GM21576 (cell line): ENCODE measurements at regions not wholly inside any gene's neighbourhood (a gene's known extent, or its start where the extent isn't known, plus 50 kb on each side); places are given as distances from the start of the nearest gene placed in this dataset.

Experiments used
- ATAC-seq: cut with Tn5 transposase; IDR thresholded peaks from one replicate; pipeline ENCODE4 v1.9.1; 2021; ENCODE audit warnings: mild to moderate bottlenecking, moderate library complexity; ENCODE audit not compliant: unreplicated experiment

DNA sequence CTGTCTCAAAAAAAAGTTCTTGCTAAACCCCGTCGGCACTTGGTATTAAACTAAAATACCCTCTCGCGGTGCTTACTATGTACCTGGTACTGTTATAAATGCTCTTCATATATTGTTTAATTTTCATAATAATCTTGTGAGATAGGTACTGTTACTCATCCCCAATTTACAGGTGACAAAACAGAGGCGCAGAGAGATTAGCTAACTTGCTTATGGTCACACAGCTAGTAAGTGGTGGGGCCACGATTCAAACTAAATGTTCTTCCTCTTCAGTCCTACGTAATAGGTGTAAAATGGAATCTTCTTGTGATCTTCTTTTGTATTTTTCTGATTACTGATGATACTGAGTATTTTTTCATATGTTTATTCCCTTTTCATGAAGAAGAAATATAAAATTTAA is 51.3 kb downstream of the TET3 start:
- no peak for ATAC-seq

GRCh38 chr2:74036450-74037195 is 51.9 kb downstream of the TET3 start:
- no peak for ATAC-seq

- ATAC-seq = peak; percentile 59
These were observed 52.7 kb downstream of the TET3 start for GRCh38 chr2:74037379-74037860.

GRCh38 chr2:74039611-74040010 is 54.9 kb downstream of the TET3 start:
- ATAC-seq = no peak

- no peak for ATAC-seq
These were observed 56.5 kb downstream of the TET3 start for GRCh38 chr2:74041182-74041581.

GRCh38 chr2:74041726-74042125 is 57.0 kb downstream of the TET3 start:
- ATAC-seq = no peak

- ATAC-seq = no peak
These were observed 57.9 kb downstream of the TET3 start for GRCh38 chr2:74042606-74043005.

DNA sequence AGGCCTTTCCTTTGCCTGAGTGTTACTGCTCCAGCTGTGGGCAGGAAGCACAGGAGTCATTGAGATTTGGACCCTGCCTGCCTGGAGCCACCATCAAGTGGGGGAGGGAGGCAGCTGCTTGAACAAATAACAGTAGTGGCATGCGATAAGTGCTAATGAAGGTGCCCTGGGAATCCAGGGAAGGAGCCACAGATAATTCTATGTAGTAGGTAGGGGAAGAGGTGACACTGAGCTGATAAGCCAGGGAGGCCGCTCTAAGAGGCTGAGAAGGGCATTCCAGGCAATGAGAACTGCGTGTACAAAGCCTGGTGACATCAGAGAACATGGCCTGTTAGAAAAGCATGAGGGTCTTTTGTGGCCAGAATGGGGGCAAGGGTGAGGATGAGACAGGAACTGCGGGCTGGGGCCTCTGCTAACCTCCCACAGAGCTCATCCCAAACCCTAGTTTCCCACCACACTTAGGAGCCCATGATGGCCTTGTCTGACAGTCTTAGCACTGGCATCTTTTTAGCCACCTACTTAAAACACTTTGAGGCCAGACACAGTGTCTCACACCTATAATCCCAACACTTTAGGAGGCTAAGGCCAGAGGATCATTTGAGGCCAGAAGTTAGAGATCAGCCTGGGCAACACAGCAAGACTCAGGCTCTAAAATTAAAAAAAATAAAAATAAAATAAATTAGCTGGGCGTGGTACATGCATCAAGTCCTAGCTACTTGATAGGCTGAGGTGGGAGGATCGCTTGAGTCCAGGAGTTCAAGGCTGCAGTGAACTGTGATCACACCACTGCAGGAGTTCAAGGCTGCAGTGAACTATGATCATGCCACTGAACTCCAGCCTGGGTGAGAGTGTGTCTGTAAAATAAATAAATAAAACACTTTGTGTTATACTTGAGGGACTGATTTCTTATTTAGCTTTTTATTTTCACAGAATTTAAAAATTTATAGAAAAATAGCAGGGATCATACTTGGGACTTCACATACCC is 58.9 kb downstream of the TET3 start:
- ATAC-seq = no peak

DNA sequence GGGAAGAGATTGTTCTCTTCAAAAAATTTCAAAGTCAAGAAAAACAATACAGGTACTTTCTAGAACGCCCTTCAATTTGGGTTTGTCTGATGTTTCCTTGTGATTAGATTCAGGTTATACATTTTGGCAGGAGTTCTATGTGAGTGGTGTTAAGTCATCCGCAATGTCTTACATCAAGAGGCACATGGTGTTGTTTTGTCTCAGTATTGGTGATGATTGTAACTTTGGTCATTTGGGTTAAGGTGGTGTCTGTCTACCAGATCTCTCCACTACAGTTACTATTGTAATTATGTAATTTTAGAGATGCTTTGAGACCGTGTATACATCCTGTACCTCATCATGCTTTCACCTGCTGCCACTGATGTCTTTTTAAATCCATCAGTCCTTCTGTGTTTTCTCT is 60.3 kb downstream of the TET3 start:
- ATAC-seq = no peak

DNA sequence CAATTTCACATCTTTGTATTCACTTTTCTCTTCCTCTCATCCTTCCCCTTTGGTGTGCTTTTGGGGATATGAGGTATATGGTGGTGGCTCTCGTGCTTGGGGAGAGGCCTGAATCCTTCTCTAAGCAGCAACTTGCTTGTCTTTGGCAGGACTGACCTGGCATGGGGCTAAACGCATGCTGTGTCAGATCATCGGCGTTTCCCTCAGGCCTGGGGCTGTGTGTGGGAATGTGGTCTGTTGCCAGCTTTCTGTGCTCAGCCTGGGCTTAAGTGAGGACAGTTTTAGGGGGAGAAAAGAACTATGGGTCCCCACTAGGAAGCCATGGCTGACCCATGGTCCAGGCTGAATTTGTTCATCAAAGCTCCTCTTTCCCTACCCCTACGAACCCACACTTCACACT is 60.7 kb downstream of the TET3 start:
- ATAC-seq = no peak

GRCh38 chr2:74046441-74046840 is 61.7 kb downstream of the TET3 start:
- no peak for ATAC-seq

- no peak for ATAC-seq
These were observed 62.4 kb downstream of the TET3 start for GRCh38 chr2:74047152-74047551.

DNA sequence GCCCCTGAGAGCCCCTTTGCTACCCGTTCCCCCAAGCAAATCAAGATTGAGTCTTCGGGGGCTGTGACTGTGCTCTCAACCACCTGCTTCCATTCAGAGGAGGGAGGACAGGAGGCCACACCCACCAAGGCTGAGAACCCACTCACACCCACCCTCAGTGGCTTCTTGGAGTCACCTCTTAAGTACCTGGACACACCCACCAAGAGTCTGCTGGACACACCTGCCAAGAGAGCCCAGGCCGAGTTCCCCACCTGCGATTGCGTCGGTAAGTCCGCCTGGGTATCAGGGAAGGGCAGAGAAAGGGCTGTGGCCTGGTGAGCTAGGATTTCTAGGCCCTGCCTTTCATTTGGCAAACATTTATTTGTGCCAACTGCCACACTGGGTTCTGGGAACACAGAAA is 63.4 kb downstream of the TET3 start:
- no peak for ATAC-seq

- ATAC-seq = no peak
These were observed 64.3 kb downstream of the TET3 start for GRCh38 chr2:74048843-74049519.

- ATAC-seq = no peak
These were observed 65.4 kb downstream of the TET3 start for GRCh38 chr2:74050151-74050550.

- no peak for ATAC-seq
These were observed 66.8 kb downstream of the TET3 start for GRCh38 chr2:74051504-74051903.

DNA sequence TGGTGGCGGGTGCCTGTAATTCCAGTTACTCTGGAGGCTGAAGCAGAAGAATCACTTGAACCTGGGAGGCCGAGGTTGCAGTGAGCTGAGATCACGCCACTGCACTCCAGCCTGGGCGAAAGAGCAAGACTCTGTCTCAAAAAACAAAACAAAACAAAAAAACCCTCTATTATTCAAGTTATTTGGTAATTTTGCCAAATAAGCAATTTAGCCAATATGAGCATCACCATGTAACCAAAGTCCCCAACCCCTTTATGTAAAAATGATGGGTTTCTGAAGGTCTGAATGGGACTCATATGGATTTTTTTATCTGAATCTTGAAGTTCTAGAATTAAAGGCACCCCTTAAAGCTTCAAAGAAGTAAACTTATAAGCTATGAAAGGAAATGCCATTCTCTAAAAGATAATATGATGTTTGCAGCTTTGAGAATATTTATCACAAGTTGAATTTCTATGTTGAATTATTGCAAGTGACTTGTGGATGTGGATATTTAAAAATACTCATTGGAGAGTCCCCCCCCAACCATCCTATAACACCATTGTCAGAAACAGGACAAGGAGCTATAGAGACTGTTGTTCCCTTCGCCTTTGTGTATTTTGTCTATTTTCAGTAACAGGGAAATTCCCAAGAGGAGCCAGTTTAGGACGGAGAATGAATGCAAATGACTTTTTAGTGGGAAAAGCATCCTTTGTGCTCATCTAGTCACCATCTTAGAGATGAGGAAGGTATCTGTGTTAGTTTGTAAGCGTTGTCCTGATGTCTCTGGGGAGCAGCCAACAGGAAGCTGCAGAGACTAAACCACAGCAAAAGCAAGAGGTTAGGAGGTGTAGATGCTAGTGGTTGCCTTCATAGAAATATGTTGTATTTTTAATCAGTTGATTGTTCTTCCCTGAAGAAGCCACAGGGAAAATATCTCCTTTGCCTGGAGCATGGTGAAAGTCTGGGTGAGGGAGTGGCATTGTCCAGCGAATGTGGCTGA is 68.3 kb downstream of the TET3 start:
- ATAC-seq = peak; percentile 69

DNA sequence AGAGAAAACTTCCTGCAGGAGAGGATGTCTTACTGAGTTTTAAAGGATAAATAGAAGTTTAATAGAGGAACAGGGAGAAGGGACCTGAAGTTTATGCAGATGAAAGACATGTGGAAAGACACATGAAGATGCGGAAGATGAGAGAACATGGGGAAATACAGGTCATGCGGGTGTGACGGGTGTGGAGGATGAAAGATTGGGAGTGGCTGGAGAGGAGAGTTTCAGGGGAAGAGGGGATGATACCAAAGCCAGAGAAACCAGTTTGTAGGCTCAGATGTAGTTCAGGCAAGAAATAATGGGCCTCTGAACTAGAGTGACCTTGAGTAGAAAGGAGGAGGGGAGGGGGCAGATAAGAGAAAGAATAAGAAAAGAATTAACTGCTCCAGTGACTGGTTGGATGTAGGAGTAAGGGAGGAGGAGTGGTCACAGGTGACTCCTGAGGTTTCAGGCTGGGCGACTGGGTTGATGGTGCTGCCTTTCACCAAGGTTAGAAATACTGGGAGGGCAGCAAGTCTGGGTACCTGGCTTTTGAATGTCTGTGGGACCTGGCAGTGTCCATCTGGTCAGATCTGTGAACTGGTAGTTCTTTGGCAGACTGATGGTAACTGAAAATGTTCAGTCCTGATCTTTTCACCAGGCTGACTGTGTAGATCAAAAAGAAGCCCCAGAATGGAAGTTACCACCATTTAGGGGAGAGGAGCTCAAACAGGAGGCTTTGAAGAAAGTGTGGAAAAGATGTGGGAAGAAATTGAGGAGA is 69.4 kb downstream of the TET3 start:
- ATAC-seq = no peak

DNA sequence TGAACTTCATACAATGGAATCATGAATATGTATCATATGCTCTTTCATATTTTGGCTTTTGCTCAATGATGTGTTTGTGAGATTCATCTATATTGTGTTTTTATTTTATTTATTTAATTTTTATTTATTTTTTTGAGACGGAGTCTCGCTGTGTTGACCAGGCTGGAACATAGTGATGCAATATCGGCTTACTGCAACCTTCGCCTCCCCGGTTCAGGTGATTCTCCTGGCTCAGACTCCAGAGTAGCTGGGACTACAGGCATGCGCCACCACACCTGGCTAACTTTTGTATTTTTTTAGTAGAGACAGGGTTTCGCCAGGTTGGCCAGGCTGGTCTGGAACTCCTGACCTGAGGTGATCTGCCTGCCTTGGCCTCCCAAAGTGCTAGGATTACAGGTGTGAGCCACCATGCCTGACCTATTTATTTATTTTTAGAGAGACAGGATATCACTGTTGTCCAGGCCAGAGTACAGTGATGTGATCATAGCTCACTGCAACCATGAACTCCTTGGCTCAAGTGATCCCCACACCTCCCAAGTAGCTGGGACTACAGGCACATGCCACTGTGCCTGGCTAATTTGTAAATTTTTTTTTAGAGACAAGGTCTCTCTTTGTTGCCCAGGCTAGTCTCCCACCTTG is 74.5 kb downstream of the TET3 start:
- no peak for ATAC-seq
